VCaP (cell line): ENCODE measurements at regions not wholly inside any gene's neighbourhood (a gene's known extent, or its start where the extent isn't known, plus 50 kb on each side); places are given as distances from the start of the nearest gene placed in this dataset.

Experiments used
- H3K27ac ChIP-seq: fragments of 450-650 bp; 2 replicates; pipeline ENCODE4 v1.5.1; 2017
- CTCF ChIP-seq: fragments of 450-650 bp; conservative IDR thresholded peaks from 2 replicates; pipeline ENCODE4 v1.5.1; 2017; ENCODE audit warnings: mild to moderate bottlenecking, moderate library complexity

- no peak overlapping the region for H3K27ac ChIP-seq
- no peak for TF ChIP-seq CTCF
Observed at GRCh38 chr16:51553910-51554309, 402.8 kb upstream of the SALL1 start.

- TF ChIP-seq CTCF = no peak
- H3K27ac ChIP-seq = no peak overlapping the region
Observed at GRCh38 chr16:51553314-51553713, 402.2 kb upstream of the SALL1 start.

- H3K27ac ChIP-seq = no peak overlapping the region
- TF ChIP-seq CTCF = no peak
Observed at GRCh38 chr16:51550800-51551347, 399.8 kb upstream of the SALL1 start.

GRCh38 chr16:51549836-51550235 is 398.8 kb upstream of the SALL1 start:
- H3K27ac ChIP-seq = no peak overlapping the region
- no peak for TF ChIP-seq CTCF

GRCh38 chr16:51545951-51546350 is 394.9 kb upstream of the SALL1 start:
- TF ChIP-seq CTCF = no peak
- H3K27ac ChIP-seq = no peak overlapping the region

- no peak for TF ChIP-seq CTCF
- no peak overlapping the region for H3K27ac ChIP-seq
Observed at GRCh38 chr16:51544851-51545467, 393.9 kb upstream of the SALL1 start.

GRCh38 chr16:51543971-51544370 is 392.9 kb upstream of the SALL1 start:
- H3K27ac ChIP-seq = no peak overlapping the region
- no peak for TF ChIP-seq CTCF
